ENCODE measurements at regions not wholly inside any gene's neighbourhood (a gene's known extent, or its start where the extent isn't known, plus 50 kb on each side); places are given as distances from the start of the nearest gene placed in this dataset.

DNA sequence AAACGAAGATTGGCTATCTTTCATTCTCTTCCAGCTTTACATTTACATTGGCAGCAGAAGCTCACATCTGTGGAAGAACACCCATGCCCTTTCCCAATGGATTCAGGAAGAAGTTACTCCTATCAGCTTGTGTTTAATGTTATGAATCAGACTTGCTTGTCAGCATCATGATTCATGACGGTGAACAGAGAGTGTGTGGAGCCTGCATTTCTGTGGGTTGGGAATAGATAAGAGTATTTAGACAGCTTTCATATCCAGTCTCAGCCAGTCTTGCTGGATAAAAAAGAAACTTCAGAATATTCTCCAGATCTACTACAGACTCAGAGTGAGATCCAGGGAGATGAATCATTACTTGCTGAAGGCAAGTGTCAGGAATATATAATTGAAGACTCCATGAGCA is 812.9 kb upstream of the ZNF608 start:
- in situ Hi-C loops (cut with HindIII; ENCODE audit: low sequenced_read_pairs) = no loop called here

DNA sequence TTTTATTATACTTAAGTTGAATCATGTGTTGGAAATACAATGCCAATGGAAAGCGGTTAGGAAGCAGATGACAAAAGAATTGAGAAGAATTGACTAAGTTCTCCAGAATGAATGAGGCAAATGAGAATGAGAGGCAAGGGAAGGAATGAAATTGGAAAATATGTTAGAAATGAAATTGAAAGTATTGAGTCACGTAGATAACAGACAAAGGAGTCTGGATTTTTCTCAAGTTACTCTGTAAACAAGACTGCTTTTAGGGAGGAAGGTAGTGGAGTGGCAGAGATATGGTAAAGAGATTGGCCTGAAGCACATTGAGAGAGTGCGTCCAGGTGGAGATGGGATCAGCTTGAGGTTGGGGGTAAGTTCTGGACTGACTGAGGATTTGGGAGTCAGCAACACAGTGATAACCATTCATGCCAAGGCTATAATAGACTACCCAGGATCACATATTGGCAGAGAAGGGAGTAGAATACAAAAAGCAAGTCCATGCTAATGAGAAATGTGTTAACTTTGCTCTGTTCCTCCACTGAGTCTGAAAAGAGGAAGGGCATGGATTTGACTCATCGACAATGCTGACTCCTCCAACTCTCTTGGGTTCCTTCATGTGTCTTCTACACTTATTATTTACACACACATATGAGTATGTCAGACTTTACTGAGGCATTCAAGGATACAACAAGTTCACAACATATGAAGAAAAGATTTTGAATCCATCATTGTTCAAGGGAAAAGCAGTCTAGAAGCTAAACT is 814.2 kb upstream of the ZNF608 start:
- in situ Hi-C loops (cut with HindIII; ENCODE audit: low sequenced_read_pairs) = no loop called here

DNA sequence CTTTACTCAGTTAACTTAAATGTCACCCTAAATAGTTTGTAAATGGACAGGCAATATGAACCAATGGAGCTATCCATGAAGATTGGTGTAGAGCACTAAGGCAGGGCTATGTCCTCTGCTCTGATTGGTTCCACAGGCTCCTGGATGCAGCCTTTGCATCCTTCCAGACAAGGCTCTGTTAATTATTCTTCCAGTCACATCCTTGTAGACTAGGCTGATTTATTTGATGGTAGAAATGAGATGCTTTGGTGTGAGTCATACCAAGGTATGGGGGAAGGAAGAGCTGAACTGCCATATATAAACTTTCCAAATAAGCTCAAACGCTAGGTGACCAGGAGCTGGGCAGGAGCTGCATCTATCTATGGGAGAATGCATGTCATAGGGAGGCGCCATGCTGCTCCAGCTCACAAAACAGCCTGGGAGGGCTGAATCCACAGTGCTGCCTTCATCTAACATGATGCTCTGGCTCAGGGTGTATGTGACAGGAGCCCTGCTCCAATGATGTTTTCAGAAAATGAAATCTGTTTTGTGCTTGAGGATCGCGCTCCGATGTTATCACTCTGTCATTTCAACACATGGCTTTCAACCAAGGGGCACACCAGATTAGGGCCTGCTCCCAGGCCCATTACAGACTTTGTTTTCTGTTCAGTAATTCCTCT is 818.0 kb upstream of the ZNF608 start:
- in situ Hi-C loops (cut with HindIII; ENCODE audit: low sequenced_read_pairs) = no loop called here

DNA sequence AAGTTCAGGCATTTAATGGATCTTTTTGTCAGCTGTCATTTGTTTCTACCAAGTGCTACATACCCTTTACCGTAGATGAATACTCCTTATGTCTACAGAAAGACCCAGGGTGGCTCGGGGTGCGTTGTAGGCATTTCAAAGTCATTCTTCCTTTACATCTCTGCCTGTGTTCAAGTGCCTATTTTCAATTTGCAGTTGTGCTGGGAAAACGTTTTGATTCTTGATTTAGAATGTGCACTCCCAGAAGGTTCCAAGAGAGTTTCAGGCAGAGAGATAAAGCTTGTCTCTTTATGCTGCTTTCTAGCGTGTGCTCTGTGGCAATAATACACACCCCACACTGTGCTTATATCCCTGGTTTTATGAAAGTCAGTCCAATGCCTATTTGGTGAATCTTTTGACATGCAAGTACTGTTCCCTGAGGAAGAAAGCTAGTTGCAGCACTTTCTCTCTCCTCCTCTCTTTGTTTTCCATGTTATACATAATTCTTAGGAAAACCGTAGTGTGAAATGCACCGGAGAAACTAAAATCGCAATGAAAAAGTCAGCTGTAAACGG is 828.1 kb upstream of the ZNF608 start:
- in situ Hi-C loops (cut with HindIII; ENCODE audit: low sequenced_read_pairs) = no loop called here

DNA sequence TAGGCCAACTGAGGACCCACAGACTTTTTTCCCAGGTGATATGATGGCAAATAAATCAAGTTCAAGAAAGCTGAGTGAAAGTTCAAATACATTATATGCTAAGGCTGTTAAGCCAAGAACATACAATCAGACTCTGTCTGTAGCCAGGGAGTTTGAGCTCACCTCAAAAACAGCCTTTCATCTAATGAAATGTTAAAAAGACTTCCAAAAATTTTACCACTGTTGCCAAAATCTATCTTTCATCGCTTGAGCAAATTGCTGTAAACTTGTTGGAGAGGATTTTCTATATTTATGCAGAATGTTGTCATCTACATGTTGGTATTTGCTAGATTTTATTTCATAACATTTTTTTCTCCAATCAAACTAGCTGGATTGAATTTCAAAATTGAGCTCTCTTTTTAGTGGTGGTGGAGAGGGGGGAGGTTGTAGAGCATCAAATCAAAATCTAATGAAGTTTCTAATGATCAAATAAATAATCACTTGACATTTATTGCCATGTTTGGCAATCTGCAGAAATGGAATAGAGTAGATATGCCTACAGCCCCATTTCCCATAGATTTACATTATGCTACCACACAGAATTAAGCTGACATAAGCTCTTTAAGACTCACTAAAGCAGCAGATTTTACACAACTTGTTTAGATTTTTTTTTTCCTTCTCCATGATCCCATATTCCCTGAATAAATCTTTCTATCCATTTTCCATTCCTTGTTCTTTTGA is 828.9 kb upstream of the ZNF608 start:
- in situ Hi-C loops (cut with HindIII; ENCODE audit: low sequenced_read_pairs) = no loop called here

DNA sequence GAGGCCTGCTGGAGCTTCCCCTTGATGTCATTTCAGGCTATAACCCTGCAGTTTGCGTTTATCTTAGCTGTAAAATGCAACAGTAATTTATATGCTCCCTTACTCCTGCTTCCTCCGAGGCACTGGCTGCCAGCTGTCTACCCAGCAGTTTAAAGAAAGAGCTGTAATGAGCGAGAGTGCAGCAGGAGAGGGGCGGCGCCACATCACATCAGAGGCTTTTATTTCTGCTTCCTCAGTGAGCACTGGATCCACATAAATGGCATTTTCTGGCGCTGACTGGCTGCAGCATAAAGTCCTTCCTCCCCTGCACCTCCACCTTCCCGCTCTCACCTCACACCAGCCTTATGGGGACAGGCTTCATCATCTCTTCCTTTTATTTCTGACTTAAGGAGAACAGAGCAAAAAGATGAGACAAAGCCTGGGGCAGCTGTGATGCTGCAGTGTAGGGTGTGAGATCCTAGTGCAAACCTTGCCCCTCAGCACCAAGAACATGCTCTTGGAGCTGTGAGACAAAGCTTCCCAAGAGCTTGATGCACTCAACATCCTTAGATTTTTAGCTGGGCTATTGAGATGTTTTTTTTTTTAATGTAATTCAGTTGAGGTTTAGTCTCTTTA is 829.6 kb upstream of the ZNF608 start:
- in situ Hi-C loops (cut with HindIII; ENCODE audit: low sequenced_read_pairs) = no loop called here

DNA sequence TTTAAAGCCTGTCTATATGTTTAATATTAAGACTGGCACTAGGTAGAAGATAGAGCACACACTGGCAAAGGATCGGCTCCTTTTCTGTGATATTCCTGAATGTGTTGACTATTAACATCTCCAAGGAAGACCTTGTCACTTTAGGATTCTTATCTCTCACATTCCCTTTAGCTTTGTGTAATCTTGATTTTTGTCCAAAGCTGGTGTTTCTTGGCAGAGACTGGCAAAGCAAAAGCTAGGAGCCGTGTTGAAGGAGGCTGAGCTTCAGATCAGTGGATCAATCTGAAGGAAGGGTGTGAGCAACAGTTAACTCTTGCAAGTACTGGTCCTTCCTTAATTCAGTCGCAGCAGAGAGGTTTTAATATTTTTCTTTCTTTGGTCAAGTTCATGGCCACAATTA is 830.4 kb upstream of the ZNF608 start:
- in situ Hi-C loops (cut with HindIII; ENCODE audit: low sequenced_read_pairs) = no loop called here

DNA sequence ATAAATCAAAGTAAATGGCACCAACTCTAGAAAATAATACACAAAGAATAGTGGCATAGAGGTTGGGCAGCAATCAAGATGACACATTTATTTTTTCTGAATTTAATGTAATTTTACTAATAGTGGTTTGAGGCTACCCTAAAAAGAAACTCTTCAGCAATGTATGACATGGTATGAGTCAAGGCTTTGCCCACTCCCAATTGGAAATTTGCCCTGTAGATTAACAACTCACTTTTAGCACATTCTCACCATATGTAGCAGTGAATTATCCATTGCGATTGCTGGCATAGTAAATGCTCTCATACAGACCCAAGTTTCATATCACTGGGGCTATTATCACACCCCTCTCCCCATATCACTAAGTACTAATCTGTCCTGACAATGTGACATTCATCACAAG is 832.1 kb upstream of the ZNF608 start:
- in situ Hi-C loops (cut with HindIII; ENCODE audit: low sequenced_read_pairs) = no loop called here

DNA sequence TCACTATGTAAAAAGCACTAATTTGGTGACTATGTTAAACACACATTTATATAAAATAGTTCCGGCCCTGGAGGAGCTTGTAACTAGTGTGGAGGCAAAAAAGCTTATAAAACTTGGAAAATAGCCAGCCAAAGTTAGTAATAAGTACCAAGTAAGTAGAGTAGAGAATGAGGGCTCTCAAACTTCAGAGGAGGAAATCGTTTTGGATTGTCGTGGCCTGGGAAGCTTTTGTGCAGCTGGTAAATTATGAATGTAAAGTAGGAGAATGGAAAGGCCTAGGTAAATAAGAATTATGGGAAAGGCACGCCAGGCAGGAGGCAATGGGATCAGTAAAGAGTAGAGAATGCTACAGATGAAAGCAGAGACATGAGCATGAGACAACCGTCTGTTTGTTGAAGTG is 832.7 kb upstream of the ZNF608 start:
- in situ Hi-C loops (cut with HindIII; ENCODE audit: low sequenced_read_pairs) = no loop called here

DNA sequence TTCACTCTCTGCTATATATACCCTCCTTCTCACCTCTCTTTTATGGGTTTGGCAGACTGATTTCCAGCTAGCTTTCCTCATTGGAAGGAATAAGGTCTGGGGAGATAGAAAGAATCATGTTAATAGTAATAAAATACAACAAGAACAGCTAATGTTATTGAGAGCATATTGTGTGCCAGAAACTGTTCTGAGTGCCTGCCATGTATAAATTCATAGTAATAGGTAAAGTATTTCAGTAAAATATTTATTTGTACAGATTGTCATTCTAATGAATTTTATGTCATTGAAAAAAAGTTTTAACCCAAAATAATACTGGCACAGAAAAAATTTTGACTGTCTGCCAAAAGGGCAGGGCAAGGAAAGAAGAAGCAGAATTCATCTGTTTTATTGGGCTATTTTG is 834.9 kb upstream of the ZNF608 start:
- in situ Hi-C loops (cut with HindIII; ENCODE audit: low sequenced_read_pairs) = no loop called here

DNA sequence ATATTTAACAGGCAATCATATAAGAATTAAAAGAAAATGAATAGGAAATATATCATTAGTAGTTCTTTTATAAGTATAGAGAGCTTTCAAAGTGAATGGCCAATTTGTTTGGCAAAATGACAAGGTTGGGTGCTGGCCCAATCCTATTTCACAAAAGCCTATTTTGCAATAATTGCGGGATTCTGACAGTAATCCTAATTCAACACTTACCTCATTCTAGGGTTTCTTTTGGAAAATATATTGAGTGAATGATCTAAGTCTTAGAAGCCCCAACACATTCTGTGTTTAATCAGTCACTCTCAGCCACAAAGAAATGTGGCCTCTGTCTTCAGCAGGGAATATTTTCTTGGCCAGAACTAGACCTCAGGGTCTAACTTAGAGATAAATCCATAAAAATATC is 835.9 kb upstream of the ZNF608 start:
- in situ Hi-C loops (cut with HindIII; ENCODE audit: low sequenced_read_pairs) = no loop called here

DNA sequence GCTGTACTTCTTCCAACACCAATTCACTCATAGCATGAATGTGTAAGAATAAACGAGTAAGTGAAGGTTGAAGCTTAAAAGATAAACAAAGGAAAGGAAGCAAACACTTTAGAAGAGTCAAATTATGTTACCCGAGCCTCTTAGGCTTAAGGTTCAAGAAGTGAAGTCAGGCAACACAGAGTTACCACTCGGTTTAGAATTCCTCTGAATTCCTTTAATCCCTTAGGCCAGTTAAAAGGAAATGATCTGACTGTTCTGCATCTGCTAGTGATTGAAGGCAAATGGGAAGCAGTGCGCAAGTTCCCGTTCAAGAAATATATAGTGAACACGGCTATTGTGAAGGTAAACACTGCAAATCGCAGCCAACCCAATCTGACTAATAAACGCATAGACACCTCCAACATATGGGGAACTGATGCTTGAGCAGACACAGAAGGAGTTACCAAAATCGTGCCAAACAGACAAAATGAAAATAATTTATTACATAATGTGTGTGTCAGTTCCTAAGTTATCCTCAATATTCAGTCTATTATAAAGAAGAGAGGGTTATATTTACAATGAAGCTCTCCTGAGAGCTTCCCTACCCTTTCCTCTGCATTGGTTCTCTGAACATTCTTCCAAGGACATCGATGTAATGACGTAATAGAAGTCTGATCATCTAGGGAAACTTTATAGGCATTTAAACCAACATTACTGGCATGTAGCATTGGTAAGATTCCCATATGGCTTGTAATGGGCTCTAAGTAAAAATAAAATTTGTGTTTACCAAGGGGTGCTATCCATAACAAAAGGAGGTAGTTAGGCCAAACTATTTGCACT is 837.1 kb upstream of the ZNF608 start:
- in situ Hi-C loops (cut with HindIII; ENCODE audit: low sequenced_read_pairs) = no loop called here

DNA sequence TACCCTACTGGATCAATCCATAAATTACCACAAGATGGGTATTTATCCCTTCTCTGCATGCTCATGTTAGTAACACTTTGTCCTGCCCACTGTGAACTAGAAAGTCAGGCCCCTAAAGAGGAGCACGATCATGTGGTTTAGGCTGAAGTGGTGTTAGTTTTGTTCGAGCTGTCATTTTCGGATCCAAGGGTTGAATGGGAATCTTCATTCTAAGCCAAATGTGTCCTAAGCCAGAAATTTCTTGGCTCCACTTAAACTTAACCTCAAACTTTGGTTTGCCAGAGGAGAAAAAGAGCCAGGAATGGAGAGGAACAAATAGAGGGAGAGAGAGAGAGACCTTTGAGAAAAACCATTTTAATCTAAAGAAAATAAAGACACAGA is 837.7 kb upstream of the ZNF608 start:
- in situ Hi-C loops (cut with HindIII; ENCODE audit: low sequenced_read_pairs) = no loop called here

DNA sequence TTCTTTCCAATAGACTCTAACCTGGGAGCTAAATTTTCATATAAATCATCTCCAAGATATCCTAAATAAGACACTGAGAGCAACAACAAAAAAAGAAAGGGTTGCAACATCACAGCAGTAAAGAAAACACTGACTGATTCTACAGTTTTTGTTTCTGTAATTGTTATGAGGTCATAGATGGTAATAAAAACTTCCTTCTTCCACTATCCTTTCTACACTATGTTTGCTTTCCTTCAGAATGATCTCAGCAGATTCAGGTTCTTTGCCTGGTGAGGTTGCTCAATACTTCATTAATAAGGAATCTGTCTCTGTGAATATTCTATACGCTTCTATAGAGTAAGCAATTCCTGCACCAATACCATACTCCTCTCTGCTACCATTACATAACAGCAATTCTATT is 835.6 kb upstream of the GRAMD2B start:
- in situ Hi-C loops (cut with HindIII; ENCODE audit: low sequenced_read_pairs) = no loop called here

DNA sequence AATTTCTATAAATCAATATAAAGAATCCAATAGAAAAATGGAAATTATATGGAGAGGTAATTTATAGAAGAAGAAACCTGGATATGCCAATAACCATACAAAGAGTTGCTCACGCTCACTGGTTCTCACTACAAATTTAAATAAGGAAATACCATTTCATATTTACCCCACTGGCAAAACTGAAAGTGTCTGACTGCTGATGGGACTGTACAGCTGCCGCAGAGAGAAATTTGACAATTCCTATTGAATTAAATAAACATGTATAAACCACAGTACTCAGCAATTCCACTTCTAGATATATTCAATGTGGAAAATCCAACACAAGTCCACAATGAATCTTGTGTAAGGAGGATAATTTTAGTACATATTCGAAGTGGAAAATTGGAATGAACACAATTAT is 830.4 kb upstream of the GRAMD2B start:
- in situ Hi-C loops (cut with HindIII; ENCODE audit: low sequenced_read_pairs) = no loop called here

DNA sequence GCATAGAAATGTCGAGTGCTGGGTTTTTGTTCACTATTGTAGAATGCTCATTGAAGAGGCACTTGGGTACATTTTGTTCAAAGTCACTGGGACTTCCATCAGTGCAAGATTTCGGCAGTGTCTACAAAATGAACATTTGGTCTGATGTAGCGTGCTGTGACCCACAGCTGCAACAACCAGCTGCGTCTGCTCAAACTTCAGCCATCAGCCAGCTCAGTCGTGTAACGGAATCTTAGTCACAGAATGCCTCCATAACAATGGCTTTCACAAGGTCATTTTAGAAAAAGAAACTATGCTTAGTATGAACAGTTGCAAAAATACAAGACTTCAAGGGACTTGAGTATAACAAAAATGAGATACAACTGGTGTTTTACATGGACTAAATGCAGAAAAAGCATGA is 828.1 kb upstream of the GRAMD2B start:
- in situ Hi-C loops (cut with HindIII; ENCODE audit: low sequenced_read_pairs) = no loop called here

DNA sequence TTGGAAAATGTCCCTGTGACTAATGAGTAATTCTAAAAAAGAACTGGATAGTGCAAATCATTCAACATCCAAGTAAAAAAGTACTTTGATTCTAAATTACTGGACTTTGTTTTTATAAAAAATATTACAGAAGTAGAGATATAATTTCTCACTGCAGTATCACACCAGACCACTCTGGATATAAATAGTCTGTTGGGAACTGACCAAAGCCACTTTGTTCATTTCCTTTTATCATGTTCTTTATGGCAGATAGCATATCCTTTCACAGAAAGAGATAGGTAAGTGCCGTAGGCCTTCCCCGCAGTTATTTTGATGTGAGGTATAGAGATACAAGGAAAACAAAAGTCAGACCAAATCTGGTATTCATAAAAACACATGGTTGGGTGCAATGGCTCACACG is 827.4 kb upstream of the GRAMD2B start:
- in situ Hi-C loops (cut with HindIII; ENCODE audit: low sequenced_read_pairs) = no loop called here

DNA sequence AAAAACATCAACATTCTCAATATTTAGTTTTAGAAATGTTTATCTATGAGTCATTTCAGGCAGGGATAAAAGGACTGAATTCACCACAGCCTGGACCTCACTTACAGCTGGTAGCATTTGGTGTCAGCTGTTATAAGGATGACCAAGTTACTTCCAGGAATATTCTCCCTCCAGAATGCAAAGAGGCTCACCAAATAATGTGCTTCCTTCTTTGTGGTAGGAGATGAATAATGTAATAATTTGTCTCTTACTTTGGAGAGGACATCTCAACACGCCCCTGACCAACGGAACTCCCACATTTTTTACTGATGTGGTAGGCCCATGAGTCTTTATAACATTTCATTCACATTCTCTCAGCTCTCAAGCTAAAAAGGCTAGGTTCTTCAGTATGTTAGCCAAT is 825.9 kb upstream of the GRAMD2B start:
- in situ Hi-C loops (cut with HindIII; ENCODE audit: low sequenced_read_pairs) = no loop called here

DNA sequence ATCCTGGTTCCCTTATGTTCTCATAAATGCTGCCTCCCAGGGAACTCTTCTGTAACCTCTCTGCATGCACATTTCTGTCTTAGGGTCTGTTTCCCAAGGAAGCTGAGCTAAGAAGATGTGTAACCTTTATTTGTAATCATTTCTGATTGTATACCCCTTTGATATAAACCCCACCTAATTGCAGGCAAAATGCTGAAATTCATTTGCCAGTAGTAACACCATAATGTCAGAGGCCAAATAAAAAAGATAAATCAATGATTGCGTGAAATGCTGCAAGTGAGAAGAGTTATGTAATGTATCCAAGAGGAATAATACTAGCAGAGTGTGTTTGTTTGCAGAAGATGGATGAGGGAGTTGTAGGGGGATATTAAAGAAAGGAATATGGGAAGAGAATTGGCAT is 822.6 kb upstream of the GRAMD2B start:
- in situ Hi-C loops (cut with HindIII; ENCODE audit: low sequenced_read_pairs) = no loop called here

DNA sequence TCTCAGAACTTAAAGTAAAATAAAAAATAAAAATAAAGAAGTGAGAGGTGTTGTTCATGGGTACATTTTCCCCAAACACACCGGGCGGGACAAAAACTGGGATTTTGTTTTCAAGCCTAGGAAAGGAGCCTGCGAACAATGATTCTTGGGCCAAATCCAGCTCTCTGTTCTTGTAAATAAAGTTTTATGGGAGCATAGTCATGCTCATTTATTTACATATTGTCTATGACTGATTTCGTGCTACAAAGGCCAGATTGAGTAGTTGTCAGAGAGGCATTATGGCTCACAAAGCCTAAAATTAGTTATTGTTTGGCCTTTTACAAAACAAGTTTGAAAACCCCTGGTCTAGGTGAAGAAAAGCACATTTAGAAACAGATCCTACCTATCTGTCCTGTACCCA is 821.0 kb upstream of the GRAMD2B start:
- in situ Hi-C loops (cut with HindIII; ENCODE audit: low sequenced_read_pairs) = no loop called here

DNA sequence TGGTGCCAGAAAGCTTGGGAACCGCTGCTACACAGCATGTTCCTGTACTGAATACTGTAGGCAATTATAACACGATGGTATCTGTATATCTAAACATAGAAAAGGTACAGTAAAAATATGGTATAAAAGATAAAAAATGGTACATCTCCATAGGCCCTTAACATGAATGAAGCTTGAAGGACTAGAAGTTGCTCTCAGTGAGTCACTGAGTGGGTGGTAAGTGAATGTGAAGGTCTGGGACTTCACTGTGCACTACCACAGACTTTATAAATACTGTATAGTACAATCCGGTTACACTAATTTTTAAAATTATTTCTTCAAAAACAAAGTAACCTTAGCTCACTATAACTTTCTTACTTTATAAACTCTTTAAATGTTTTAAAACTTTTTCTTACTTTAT is 819.9 kb upstream of the GRAMD2B start:
- in situ Hi-C loops (cut with HindIII; ENCODE audit: low sequenced_read_pairs) = no loop called here

Data from DLD1 (cell line).